ENCODE measurements at regions not wholly inside any gene's neighbourhood (a gene's known extent, or its start where the extent isn't known, plus 50 kb on each side); places are given as distances from the start of the nearest gene placed in this dataset.
"Not testable (repeated sequence)": the region's sequence is repeated elsewhere in the genome, so short reads cannot be mapped to it uniquely, and the experiment has no call there.

GRCh38 chr4:150016621-150017020 lies 61.6 kb upstream of the DCLK2 start:
- TF ChIP-seq CTCF (conservative IDR thresholded peaks at IDR 0.05); EZH2 (IDR thresholded peaks at IDR 0.05; ENCODE audit: low read depth): not testable (repeated sequence)
